ENCODE measurements at regions not wholly inside any gene's neighbourhood (a gene's known extent, or its start where the extent isn't known, plus 50 kb on each side); places are given as distances from the start of the nearest gene placed in this dataset.
"Not testable (repeated sequence)": the region's sequence is repeated elsewhere in the genome, so short reads cannot be mapped to it uniquely, and the experiment has no call there.

DNA sequence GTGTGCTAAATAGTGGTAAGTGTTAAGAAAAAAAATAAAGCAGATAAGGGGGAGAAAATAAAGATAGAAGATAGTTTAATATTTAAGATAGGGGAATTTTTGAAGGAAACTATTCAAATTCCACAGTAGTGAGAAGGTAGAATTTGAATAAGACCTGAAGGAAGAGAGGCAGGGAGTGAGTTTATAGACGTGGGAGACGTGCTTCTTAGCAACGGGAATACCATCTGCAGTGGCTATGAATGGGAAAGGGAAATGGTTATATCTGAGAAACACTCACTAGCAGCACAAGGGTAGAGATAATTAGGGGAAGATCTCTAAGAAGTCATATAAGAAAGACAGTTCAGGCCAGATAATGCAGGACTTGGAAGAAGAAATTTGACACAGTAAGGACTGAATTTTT, 854.5 kb upstream of the EPHA5 start:
- DNase-seq: no peak

DNA sequence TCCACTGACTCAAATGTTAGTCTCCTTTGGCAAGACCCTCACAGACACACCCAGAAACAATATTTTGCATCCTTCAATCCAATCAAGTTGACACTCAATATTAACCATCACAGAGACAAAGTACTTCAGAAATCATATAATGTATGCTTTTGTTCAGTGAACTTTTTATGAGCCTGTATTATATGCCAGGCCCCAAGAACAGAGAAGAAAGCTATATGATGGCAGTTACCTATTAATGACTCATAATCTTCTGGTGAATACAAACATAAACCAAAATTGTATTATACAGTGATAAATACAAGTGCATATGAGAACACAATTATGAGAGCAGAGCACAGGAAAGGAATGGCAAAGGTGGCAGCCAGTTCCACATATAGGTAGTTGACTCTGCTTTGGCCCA, 852.0 kb upstream of the EPHA5 start:
- DNase-seq: no peak

DNA sequence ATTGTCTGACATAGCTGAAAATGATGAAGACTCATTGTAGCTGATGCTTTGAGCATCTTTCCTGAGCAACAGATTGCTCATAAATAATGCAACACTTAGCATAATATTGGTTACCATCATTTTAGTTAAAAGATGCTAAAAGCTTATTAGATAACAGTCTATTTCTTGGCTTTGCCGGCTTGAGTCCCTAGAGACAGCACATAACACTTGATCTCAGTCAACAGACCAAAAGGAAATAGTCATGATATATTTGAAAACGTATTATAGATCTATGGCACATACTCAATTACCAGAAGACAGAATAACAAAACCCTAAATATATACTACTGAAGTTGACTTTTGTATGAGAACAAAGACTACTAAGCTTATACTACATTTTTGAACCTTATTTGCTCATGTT, 846.7 kb upstream of the EPHA5 start:
- DNase-seq: no peak

DNA sequence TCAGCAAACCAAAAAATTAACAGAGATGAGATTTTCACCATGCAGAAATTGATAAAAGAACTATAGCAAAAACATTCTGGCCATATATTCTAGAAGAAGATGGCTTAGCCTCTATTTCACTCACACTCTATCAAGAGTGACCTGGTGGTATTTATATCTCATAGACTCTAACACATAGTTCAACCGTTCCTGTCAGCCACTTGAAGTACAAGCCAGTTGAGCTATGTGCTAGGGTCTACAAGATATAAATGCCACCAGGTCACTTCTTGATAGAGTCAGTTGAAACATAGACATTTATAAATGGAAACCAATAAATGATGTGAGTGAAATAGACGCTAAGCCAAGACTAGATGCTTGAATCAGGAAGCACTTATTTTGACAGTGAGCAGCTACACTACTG, 836.7 kb upstream of the EPHA5 start:
- DNase-seq: no peak

DNA sequence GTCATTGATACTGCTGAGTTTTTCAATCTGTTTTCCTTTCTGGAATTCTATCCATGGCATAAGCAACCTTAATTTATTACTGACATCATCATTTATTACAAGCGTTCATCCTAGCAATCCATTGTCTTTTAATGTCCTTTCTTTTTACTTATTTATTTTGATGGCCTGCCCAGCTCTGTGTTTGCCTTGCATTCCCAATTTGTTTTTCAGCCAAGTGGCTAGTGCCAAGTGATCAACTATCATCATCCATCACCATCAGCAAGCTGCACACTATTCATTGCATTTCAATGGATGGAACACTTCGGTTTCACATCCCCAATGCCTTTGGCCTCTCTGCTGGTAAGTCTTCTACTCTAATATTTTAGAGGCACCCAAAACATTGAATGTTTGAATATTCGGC, 831.7 kb upstream of the EPHA5 start:
- no peak for DNase-seq

DNA sequence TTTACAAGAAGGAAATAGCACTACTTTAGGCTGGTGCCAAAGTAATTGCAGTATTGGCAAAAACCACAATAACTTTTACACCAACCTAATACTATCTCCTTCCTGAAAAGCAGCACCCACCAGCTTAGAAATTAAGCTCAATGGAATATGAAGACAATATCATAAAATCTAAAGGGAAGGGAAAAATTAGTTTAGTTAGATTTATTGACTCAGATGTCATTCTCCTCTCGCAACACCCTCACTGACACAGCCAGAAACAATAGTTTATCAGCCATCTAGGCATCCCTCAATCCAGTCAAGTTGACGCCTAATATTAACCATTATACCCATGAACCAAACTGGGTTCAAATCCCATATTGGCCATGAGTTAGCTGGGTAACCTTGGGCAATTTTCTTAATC, 820.4 kb upstream of the EPHA5 start:
- DNase-seq: no peak

DNA sequence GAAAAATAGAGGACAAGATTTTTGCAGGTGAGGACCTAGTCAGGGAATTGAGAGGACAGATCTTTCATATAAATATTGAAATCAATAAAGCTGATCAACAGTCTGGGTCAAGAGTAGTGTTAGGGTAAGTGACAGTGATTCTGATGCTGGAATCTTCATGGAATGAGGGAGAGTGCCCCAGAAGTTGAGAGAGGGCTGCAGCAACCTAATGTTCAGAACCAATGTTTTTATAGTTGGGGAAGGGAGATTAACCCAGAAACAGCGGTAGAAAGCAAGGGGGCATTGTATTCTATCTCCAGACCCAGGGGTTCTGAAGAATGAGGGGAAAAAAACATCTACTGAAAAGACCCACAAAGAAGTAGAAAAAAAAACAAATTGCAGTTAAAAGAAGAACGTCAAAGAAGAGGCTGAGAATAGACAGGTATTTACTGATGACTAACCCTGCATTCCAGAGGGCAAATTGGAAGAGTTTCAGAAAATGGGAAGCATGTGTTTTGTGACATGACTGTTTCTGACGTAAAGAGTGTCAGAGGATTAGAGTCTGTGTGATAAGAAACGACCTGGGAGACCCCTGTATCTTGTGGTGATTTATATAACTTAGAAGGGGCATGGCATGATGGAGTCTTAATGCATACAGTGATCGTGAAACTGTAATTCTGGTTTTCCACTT, 819.6 kb upstream of the EPHA5 start:
- no peak for DNase-seq

DNA sequence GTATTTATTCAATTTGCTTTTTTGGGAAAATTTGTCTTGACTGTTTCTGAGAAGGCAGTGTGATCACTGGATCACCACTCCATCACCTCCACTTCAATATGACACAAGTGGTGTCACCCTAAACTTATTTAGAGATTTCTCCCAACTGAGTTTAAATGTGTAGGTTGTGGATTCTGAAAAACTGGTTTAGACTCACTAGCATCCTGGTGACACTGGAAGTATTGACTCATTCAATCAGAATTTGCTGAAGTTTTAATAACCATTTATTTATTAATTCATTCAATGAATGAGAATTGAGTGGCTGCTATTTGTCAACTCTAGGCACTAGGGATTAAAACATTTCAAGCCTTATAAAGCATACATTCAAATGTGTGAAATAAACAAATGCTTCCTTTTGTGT, 819.1 kb upstream of the EPHA5 start:
- no peak for DNase-seq

DNA sequence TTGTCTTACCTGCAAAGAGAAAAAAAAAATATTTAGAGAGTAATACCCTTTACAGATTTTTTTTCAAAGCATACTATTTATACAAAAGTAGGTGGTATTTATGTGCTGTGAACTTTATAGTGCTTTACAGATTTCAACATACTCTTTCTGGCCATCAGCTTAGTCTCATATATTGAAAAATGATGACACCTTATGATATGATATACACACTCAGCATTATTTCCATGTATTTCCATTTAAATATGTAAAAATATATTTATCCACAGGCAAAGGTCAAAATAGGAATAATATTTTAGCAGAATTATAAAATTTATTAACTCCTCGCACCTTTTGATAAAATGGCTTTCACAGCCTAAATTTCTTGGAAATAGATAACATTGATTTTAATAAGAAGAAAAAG, 815.8 kb upstream of the EPHA5 start:
- DNase-seq: no peak

DNA sequence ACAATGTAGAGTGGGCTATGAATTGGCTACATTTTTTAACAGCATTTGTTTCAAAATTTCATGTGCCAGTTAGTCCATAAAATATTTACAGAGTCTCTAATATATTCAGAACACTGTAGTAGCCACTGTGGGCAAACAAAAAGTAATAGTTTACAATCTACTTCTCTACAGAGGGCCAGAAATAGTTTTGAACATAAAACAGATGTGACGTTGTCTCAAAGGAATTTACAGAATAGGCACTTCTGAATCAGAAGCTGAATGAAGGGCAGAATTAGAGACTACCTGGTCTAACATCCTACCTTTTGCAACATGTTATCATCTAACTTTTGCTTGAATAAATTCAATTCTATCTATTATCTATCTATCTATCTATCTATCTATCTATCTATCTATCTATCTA, 811.9 kb upstream of the EPHA5 start:
- no peak for DNase-seq

DNA sequence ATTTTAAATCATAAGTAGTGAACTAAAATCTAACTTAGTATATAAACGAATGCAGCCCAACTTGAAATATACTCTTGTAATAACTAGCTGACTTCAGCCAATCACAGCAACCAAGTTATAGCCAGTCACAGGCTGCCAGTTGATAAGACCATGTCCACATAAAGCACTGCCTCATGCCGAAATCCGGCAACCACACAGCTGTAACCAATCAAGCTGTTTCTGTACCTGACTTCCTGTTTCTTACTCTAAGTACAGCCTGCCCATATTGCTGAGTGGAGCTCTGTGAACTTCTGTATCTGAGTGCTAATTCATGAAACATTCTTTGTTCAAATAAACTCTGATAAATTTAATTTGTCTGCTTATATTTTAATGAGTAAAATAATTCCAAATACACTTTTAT, 805.3 kb upstream of the EPHA5 start:
- DNase-seq: no peak

DNA sequence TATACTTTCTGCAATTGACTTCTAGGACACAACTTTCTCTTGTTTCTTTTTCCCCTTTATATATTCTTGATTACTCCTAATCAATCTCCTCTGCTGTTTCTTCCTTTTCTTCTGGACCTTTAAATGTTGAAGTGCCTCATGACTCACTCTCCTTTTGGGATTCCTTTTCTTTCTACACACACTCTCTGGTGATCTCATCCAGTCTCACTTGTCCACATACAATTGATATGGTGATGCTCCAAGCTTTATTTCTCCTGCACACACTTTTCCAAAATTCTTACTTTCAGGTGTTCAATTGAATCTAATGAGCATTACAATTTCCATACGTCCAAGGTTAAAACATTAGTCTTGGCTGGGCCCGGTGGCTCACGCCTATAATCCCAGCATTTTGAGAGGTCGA, 794.8 kb upstream of the EPHA5 start:
- no peak for DNase-seq

DNA sequence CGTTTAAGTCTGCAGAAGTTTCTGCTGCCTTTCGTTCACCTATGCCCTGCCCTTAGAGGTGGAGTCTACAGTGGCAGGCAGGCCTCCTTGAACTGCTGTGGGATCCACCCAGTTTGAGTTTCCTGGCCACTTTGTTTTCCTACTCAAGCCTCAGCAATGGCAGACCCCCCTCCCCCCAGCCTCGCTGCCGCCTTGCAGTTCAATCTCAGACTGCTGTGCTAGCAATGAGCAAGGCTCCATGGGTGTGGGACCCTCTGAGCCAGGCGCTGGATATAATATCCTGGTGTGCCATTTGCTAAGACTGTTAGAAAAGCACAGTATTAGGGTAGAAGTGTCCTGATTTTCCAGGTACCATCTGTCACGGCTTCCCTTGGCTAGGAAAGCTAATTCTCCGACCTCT, 792.6 kb upstream of the EPHA5 start:
- not testable (repeated sequence) for DNase-seq

DNA sequence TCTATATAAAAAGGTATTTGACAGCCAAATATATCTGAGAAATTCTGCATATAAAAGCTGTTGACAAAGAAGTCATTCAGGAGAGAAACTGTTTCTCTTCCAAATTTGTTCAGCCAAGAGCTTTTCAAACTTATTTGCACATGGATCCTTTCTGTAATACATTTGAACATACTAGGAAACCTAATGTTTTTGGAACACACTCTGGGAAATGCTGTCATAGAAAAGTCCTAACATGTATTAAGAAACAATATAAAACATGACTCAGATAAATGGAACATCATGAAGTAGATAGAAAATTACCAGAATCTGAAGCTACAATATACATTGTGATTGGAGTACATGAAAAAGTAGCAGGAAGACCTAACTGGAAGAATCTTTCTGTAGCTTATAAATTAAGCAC, 781.5 kb upstream of the EPHA5 start:
- DNase-seq: no peak

DNA sequence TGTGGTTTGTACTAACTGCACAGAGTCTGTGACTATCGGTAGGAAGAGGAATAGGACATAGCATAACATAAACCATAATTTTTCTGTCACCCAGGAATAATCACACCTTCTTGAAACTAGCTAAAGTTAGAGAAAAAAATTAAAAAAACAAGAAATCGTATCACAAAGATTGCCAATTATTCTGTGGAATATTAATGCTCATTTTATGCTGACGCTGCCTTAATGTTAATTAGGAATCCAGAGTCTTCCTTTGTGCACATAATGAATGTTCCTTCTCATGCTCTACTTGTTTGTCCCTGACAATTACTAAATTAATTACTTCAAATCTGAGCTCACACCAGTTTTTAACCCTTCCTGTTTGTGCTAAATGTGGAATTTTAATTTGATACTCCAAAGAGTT, 772.7 kb upstream of the EPHA5 start:
- no peak for DNase-seq

DNA sequence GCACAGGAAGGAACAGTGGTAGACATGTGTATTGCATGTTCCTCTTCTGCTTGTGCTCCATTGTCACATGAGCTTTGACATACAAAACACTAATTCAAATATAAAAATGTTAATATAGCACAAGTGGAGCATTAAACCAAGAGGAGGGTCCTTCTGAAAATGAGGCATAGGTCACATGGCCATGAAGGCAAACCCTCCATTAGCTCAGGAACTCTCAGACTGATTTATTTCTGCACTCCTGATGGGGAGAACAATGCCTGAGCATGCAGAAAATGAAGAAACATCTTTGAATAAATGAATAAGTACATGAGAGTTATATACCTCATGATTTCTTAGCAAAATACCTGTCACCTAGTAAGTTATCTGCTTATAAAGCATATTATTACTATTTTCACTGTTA, 769.2 kb upstream of the EPHA5 start:
- no peak for DNase-seq

DNA sequence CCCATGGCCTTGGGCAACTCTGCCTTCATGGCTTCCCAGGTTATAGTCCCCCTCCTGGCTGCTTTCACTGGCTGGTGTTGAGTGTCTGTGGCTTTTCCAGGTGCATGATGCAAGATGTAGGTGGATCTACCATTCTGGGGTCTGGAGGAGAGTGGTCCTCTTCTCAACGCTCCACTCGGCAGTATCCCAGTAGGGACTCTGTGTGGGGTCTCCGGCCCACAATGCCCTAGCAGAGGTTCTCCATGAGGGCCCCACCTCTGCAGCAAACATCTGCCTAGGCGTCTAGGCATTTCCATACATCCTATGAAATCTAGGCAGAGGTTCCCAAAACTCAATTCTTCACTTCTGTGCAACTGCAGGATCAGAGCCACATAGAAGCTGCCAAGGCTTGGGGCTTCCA, 763.4 kb upstream of the EPHA5 start:
- no peak for DNase-seq

DNA sequence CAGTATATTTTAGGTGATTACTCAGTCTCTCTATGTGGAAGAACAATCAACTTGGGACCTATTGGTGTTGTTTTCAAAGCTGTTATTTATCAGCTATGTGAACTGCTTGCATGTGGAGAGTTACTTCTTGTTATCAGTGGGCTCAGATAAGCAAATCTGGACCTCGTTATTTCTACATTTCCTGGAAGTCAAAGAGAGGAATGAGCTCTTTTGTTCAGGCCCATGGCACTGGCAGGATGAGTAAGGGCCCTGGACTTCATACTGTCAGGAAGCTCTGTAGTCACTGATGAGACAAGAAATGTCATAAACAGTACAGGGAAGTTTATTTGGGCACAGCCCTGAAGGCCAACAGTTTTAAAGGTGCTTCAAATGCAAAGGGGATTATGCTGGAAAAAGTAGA, 760.6 kb upstream of the EPHA5 start:
- no peak for DNase-seq

DNA sequence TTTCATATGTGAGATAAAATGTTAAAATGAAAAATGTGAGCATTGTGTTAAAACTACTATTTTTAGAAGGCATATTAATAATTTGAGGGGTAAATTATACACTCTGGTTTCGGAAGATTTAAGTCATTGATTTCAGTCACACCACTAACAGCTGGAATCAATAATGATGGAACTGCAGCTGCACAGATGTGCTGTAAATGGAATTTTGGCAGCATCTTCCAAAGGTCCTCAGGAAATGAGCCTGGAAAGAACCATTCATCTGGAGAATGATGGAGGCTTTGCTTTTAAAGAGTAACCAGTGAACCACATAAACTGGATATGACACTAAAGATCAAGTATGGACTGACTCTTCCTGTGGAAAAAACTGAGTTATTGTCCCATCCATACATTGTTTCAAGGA, 759.0 kb upstream of the EPHA5 start:
- DNase-seq: no peak

DNA sequence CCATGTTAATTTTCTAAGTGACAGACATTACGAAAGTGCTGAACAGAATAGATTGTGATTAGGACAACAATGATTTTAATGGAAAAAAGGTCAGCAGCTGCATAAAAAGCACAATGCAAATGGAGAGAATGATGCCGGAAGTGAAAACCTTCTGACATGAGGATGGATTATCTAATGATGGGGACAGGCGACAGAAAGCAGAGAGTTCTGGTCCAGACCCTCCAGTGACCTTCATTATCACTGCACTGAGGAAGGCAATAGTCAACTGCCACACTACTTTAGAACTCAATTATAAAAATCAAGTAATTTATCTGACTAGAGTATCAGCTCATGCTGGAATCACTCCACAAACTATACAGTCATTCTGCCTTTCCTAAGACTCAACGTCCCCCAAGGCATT, 746.1 kb upstream of the EPHA5 start:
- no peak for DNase-seq

DNA sequence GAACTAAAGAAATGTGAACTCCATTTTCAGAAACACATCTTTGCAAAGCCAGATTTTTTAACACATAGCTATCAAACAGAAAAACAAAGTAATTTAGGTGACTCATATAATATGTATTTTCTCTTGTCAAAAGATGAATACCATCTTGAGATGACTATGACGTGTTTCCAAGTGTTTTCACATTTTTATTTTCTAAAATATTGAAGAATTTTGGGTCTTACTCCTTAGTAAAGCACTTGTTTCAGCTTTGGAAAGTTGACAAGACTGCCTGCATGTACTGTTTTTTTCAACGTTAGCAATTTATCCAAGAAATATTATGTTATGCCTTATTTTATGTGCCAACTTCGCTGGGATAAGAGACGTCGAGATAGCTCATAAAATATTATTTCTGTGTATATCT, 733.9 kb upstream of the EPHA5 start:
- DNase-seq: no peak

DNA sequence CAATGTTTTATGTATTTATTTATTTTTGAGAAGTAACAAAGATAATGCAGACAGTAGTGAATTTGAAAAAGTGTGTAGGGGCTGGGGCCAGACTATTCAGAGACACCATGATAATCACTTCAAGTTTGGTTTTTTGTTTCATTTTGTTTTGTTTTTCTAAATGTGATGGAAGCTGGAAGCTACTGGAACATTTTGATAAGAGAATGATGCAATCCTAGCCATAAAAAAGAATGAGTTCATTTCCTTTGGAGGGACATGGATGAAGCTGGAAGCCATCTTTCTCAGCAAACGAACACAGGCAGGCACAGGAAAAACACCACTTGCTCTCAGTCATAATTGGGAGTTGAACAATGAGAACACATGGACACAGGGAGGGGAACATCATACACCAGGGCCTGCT, 706.6 kb upstream of the EPHA5 start:
- no peak for DNase-seq

DNA sequence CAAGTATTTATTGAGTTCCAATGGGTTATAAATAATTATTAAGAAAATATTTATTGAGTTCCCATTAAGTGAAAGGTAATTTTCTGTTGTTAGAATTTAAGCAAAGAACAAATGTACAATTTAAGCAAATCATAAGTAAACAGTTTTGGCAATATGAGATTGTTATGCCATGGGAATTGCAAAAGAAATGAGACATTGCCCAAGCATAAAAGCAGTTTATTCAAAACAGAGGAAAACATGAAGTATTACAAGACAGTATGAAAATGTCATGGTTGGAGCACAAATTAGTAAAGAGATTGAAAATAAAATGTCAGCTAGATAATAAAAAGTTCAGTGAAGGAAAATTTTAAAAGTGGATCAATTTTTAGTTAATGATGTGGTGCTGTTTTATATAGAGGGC, 706.1 kb upstream of the EPHA5 start:
- no peak for DNase-seq

DNA sequence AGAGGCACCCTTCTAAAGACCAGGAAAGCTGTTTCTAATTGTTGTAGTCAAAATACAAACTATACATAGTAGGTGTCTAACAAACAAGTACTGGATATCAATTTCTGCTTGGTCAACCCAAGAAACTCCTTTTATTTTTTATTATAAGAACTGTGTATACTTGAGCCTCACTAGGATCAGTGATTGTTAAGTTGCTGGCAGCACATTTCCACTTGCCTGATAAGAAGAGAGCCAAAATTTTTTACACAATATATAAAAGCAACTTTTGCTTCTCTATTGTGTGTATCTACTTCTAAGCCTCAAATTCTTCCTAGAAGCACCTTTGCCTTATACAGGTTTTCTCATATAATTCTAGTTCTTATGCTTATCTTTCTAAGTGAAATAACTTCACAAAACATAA, 703.0 kb upstream of the EPHA5 start:
- DNase-seq: no peak

DNA sequence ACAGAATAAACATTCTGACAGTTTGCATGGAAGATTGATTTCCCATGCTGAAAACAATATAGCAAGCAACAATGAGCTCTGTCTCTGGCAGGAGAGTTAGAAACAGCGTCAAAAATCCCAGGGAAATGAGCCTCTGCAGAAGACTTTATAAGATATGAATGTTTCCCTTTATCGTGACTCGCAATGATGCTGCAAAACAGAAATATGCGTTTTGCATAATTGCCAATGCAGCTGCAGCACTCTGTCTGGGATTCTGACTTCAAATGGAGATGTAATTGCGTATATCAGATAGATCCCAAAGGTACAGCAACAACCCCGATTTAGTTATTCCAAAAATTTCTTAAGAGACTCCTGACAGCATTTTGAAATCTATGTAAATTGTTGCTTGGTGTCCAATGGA, 702.4 kb upstream of the EPHA5 start:
- DNase-seq: no peak

Data from central memory CD4-positive, alpha-beta T cell (primary cell).